GM12878 (cell line): ENCODE measurements at regions not wholly inside any gene's neighbourhood (a gene's known extent, or its start where the extent isn't known, plus 50 kb on each side); places are given as distances from the start of the nearest gene placed in this dataset.

Experiments used
- CUX1 ChIP-seq: IDR thresholded peaks from 2 replicates; pipeline ENCODE4 v1.6.1; 2012; ENCODE audit warnings: improper control_type of control experiment, low read depth, low read length; ENCODE audit not compliant: insufficient replicate concordance
- EED ChIP-seq: sonication (generic); IDR thresholded peaks from 2 replicates; pipeline ENCODE4 v1.6.1; 2016; ENCODE audit warnings: antibody characterized with exemption, low read depth
- IKZF2 ChIP-seq, 2 experiments: fragments of 450-650 bp; IDR thresholded peaks; 2 replicates each; pipeline ENCODE4 v1.6.1; 2017; ENCODE audit warnings: mild to moderate bottlenecking in 2 of 2, moderate library complexity in 2 of 2
- KAT2A ChIP-seq: conservative IDR thresholded peaks from 2 replicates; pipeline ENCODE4 v1.6.1; 2011; ENCODE audit warnings: low read depth, low read length; ENCODE audit not compliant: control insufficient read depth
- RAD21 ChIP-seq: IDR thresholded peaks from 2 replicates; pipeline ENCODE4 v1.6.1; 2011; ENCODE audit warnings: mild to moderate bottlenecking, low read depth, low read length, moderate library complexity; ENCODE audit not compliant: insufficient read depth
- RCOR1 ChIP-seq: conservative IDR thresholded peaks from 2 replicates; pipeline ENCODE4 v1.6.1; 2012; ENCODE audit warnings: low read depth, low read length, improper control_type of control experiment
- SPI1 ChIP-seq: IDR thresholded peaks from 2 replicates; pipeline ENCODE4 v1.6.1; 2011; ENCODE audit warnings: low read depth, mild to moderate bottlenecking, low read length, moderate library complexity, borderline replicate concordance; ENCODE audit not compliant: insufficient read depth
- SREBF1 ChIP-seq: IDR thresholded peaks from 2 replicates; pipeline ENCODE4 v1.6.1; 2012; ENCODE audit warnings: mild to moderate bottlenecking, low read length
- TAF1 ChIP-seq: IDR thresholded peaks from 2 replicates; pipeline ENCODE4 v1.6.1; 2011; ENCODE audit warnings: mild to moderate bottlenecking, low read depth, low read length, borderline replicate concordance
- ZNF592 ChIP-seq: fragments of 450-650 bp; IDR thresholded peaks from 2 replicates; pipeline ENCODE4 v1.6.1; 2017; ENCODE audit warnings: mild to moderate bottlenecking, moderate library complexity
- TF ChIP-seq, protein P1 (sequence below): IDR thresholded peaks from 2 replicates; pipeline ENCODE4 v1.6.1; 2011; ENCODE audit warnings: borderline replicate concordance, low read depth, mild to moderate bottlenecking, moderate library complexity, mixed read lengths, low read length; ENCODE audit not compliant: insufficient read depth; ENCODE audit errors: extremely low read length

DNA sequence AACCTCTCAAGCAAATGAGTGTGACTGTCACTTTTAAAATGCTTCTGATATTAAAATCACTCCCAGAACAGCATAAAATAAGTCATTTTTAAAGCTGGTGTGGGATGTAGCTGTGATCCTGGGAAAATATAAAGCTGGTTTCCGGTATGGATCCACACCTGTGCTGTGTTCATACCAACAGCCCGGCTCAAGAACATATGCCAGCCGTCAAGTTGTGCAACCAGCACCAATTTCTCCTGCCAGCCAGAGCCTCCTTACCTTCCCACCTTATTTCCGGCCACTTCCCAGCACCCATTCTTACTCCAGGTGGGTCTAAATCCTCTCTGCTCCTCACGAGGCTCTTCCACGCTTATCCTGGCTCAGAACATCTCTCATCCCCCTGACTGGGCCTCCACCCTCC is 50.9 kb upstream of the RPS6KA2 start (continued):
- TF ChIP-seq ZNF592 (no peak), RCOR1 (no peak), RAD21 (no peak), IKZF2 (IDR thresholded peaks at IDR 0.05) (no peak), TAF1 (no peak), KAT2A (no peak), SPI1 (no peak), CUX1 (no peak), SREBF1 (no peak), EED (no peak)
- TF ChIP-seq, protein P1, sequence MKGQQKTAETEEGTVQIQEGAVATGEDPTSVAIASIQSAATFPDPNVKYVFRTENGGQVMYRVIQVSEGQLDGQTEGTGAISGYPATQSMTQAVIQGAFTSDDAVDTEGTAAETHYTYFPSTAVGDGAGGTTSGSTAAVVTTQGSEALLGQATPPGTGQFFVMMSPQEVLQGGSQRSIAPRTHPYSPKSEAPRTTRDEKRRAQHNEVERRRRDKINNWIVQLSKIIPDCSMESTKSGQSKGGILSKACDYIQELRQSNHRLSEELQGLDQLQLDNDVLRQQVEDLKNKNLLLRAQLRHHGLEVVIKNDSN: no peak
